ENCODE measurements at regions not wholly inside any gene's neighbourhood (a gene's known extent, or its start where the extent isn't known, plus 50 kb on each side); places are given as distances from the start of the nearest gene placed in this dataset.

DNA sequence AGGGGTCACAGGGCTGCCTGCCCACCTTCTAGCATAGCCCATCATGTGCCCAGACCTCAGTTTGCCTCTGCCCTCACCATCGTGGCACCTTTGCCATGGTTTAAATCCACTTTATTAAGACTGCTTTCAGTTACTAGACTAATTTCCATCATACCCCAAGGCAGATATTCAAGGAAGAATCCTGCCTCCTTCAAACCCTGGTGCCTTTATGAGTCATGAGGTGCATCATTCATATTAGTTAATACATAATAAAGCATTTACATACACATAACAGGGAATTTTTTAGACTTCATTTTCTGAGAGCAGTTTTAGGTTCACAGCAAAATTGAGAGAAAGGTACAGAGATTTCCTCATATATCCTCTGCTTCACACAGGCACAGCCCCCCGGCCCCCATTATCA lies 62.8 kb downstream of the CXCL12 start:
- Histone ChIP-seq H3K4me3 (ENCODE audit: low read length) (no peak overlapping the region), H3K4me1 (ENCODE audit: control insufficient read depth, insufficient read depth, low read length) (no peaks in the 10 kb centered on the region), H3K36me3 (ENCODE audit: control insufficient read depth, insufficient read depth, low read length) (no peaks in the 10 kb centered on the region), H3K27me3 (ENCODE audit: control insufficient read depth, insufficient read depth, low read length) (no peaks in the 10 kb centered on the region), H3K9me3 (ENCODE audit: control insufficient read depth, insufficient read depth, low read length) (no peaks in the 10 kb centered on the region), H3K27ac (ENCODE audit: low read length) (no peak overlapping the region)
- H3K9me3 Mint-ChIP-seq: peaks cover 0 to 1% of the 10 kb centered on the region in 2 donors
- WGBS (ENCODE audit: insufficient coverage): 84% methylated on average over 2 of the region's 2 CpGs
- no peaks in the 10 kb centered on the region for H3K4me1 Mint-ChIP-seq
- peaks cover 15 to 42% of the 10 kb centered on the region in 2 donors for H3K27me3 Mint-ChIP-seq (ENCODE audit: low read depth in 2 of 2)
- ATAC-seq (no peak), DNase-seq (no peak)
- no peak overlapping the region for H3K4me3 Mint-ChIP-seq
- no peak overlapping the region for H3K27ac Mint-ChIP-seq
- TF ChIP-seq, protein P1, sequence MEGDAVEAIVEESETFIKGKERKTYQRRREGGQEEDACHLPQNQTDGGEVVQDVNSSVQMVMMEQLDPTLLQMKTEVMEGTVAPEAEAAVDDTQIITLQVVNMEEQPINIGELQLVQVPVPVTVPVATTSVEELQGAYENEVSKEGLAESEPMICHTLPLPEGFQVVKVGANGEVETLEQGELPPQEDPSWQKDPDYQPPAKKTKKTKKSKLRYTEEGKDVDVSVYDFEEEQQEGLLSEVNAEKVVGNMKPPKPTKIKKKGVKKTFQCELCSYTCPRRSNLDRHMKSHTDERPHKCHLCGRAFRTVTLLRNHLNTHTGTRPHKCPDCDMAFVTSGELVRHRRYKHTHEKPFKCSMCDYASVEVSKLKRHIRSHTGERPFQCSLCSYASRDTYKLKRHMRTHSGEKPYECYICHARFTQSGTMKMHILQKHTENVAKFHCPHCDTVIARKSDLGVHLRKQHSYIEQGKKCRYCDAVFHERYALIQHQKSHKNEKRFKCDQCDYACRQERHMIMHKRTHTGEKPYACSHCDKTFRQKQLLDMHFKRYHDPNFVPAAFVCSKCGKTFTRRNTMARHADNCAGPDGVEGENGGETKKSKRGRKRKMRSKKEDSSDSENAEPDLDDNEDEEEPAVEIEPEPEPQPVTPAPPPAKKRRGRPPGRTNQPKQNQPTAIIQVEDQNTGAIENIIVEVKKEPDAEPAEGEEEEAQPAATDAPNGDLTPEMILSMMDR (IDR thresholded peaks at IDR 0.05): no peak
- intact Hi-C loops (cut with micrococcal nuclease): no loop called here
- H3K36me3 Mint-ChIP-seq: no peaks in the 10 kb centered on the region

- Histone ChIP-seq H3K4me3 (ENCODE audit: low read length) (no peak overlapping the region), H3K36me3 (ENCODE audit: control insufficient read depth, insufficient read depth, low read length) (no peaks in the 10 kb centered on the region), H3K4me1 (ENCODE audit: control insufficient read depth, insufficient read depth, low read length) (no peaks in the 10 kb centered on the region), H3K27me3 (ENCODE audit: control insufficient read depth, insufficient read depth, low read length) (no peaks in the 10 kb centered on the region), H3K9me3 (ENCODE audit: control insufficient read depth, insufficient read depth, low read length) (no peaks in the 10 kb centered on the region), H3K27ac (ENCODE audit: low read length) (no peak overlapping the region)
- intact Hi-C loops (cut with micrococcal nuclease): no loop called here
- Mint-ChIP-seq H3K27ac (no peak overlapping the region), H3K27me3 (ENCODE audit: low read depth in 2 of 2) (peaks cover 14 to 34% of the 10 kb centered on the region in 2 donors), H3K9me3 (peaks cover 0 to 3% of the 10 kb centered on the region in 2 donors), H3K4me3 (no peak overlapping the region), H3K4me1 (no peaks in the 10 kb centered on the region), H3K36me3 (no peaks in the 10 kb centered on the region)
- TF ChIP-seq, protein P1 (IDR thresholded peaks at IDR 0.05): no peak
- DNase-seq (no peak), ATAC-seq (no peak)
- no CpG with 5 or more reads among the region's 3 CpGs for WGBS (ENCODE audit: insufficient coverage)
Measured at GRCh38 chr10:44320756-44321155, 64.1 kb downstream of the CXCL12 start.

DNA sequence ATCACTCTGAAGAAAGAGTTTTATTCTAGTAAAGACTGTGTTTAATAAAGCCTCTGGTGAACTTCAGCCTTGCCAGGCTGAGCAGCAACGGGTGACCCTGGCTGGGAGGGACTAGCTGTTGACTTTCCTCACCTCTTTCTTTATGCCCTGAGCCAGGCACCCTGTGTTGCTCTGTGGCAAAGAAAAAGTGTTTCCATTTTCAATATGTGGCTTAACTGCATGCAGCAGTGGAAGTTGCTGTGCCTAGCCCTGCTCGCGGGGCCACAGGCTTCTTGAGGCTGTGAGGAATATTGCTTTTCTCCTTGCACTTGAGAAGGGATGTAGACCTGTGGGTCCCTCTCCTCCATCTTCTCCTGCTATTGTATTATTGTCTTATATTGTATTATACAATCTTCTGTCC lies 67.0 kb downstream of the CXCL12 start:
- intact Hi-C loops (cut with micrococcal nuclease): no loop called here
- Mint-ChIP-seq H3K27ac (no peak overlapping the region), H3K9me3 (peaks cover 0 to 3% of the 10 kb centered on the region in 2 donors), H3K4me1 (no peaks in the 10 kb centered on the region), H3K36me3 (no peaks in the 10 kb centered on the region), H3K27me3 (ENCODE audit: low read depth in 2 of 2) (peaks cover 14 to 15% of the 10 kb centered on the region in 2 donors), H3K4me3 (no peak overlapping the region)
- 93% methylated on average over 3 of the region's 3 CpGs for WGBS (ENCODE audit: insufficient coverage)
- TF ChIP-seq, protein P1 (IDR thresholded peaks at IDR 0.05): no peak
- no peaks in the 10 kb centered on the region for H3K36me3 ChIP-seq (ENCODE audit: control insufficient read depth, insufficient read depth, low read length)
- no peak overlapping the region for H3K4me3 ChIP-seq (ENCODE audit: low read length)
- no peak overlapping the region for H3K27ac ChIP-seq (ENCODE audit: low read length)
- DNase-seq (no peak), ATAC-seq (no peak)
- no peaks in the 10 kb centered on the region for H3K9me3 ChIP-seq (ENCODE audit: control insufficient read depth, insufficient read depth, low read length)
- H3K27me3 ChIP-seq (ENCODE audit: control insufficient read depth, insufficient read depth, low read length): no peaks in the 10 kb centered on the region
- H3K4me1 ChIP-seq (ENCODE audit: control insufficient read depth, insufficient read depth, low read length): no peaks in the 10 kb centered on the region

- Mint-ChIP-seq H3K27ac (no peak overlapping the region), H3K36me3 (no peaks in the 10 kb centered on the region), H3K27me3 (ENCODE audit: low read depth in 2 of 2) (peaks cover 16 to 18% of the 10 kb centered on the region in 2 donors), H3K4me3 (no peak overlapping the region), H3K9me3 (peaks cover 0 to 3% of the 10 kb centered on the region in 2 donors), H3K4me1 (peaks cover under 1 to 4% of the 10 kb centered on the region in 2 donors)
- DNase-seq (no peak), ATAC-seq (no peak)
- 84% methylated on average over 8 of the region's 8 CpGs for WGBS (ENCODE audit: insufficient coverage)
- no peaks in the 10 kb centered on the region for H3K36me3 ChIP-seq (ENCODE audit: control insufficient read depth, insufficient read depth, low read length)
- intact Hi-C loops (cut with micrococcal nuclease): no loop called here
- H3K27ac ChIP-seq (ENCODE audit: low read length): no peak overlapping the region
- no peak overlapping the region for H3K4me3 ChIP-seq (ENCODE audit: low read length)
- H3K27me3 ChIP-seq (ENCODE audit: control insufficient read depth, insufficient read depth, low read length): no peaks in the 10 kb centered on the region
- H3K4me1 ChIP-seq (ENCODE audit: control insufficient read depth, insufficient read depth, low read length): no peaks in the 10 kb centered on the region
- TF ChIP-seq, protein P1 (IDR thresholded peaks at IDR 0.05): no peak
- no peaks in the 10 kb centered on the region for H3K9me3 ChIP-seq (ENCODE audit: control insufficient read depth, insufficient read depth, low read length)
Measured at GRCh38 chr10:44316922-44317215, 68.0 kb downstream of the CXCL12 start.
